Keratinocyte (primary cell): ENCODE measurements at regions not wholly inside any gene's neighbourhood (a gene's known extent, or its start where the extent isn't known, plus 50 kb on each side); places are given as distances from the start of the nearest gene placed in this dataset.

Source experiments
- DNase-seq: peaks from one replicate; pipeline ENCODE4 v3.0.0-alpha.2; 2011; ENCODE audit warnings: low read depth, missing footprints, low spot score
- FAIRE-seq: peaks from 2 replicates; lab custom pipeline; 2011; peaks lifted over from hg19 to GRCh38; lab: Jason Lieb, UNC
- H2AFZ ChIP-seq: 2 replicates; pipeline ENCODE4 v1.6.0; 2012; ENCODE audit warnings: low read length, control low read depth, inconsistent platforms; ENCODE audit not compliant: control insufficient read depth
- H3K27ac ChIP-seq: 2 replicates; pipeline ENCODE4 v1.5.1; 2011; ENCODE audit warnings: low read length; ENCODE audit not compliant: control insufficient read depth, insufficient read depth
- H3K27me3 ChIP-seq: 3 replicates; pipeline ENCODE4 v1.6.0; 2011; ENCODE audit warnings: low read length; ENCODE audit not compliant: control insufficient read depth, insufficient read depth; ENCODE audit errors: extremely low read depth
- H3K36me3 ChIP-seq, 2 experiments: 2 replicates in 1 of 2; 3 replicates in 1 of 2; pipeline ENCODE4 v1.5.1; 2011; ENCODE audit warnings: low read length in 2 of 2, mild to moderate bottlenecking in 1 of 2; ENCODE audit not compliant: control insufficient read depth in 2 of 2, insufficient read depth in 2 of 2; ENCODE audit errors: extremely low read depth in 1 of 2
- H3K4me1 ChIP-seq: 3 replicates; pipeline ENCODE4 v1.5.1; 2011; ENCODE audit warnings: low read length; ENCODE audit not compliant: control insufficient read depth, insufficient read depth; ENCODE audit errors: extremely low read depth
- H3K4me2 ChIP-seq: 3 replicates; pipeline ENCODE4 v1.6.0; 2011; ENCODE audit warnings: low read depth, low read length; ENCODE audit not compliant: control insufficient read depth, insufficient read depth; ENCODE audit errors: extremely low read depth
- H3K4me3 ChIP-seq, 3 experiments: fragments of 200-600 bp in 1 of 3; sonication (generic) in 1 of 3; 2 replicates in 2 of 3; 3 replicates in 1 of 3; pipeline ENCODE4 v1.5.1; 2011 to 2016; ENCODE audit warnings: low read length in 3 of 3, mild to moderate bottlenecking in 3 of 3, control low read depth in 2 of 3, inconsistent platforms in 1 of 3, low read depth in 1 of 3, mixed read lengths in 1 of 3, mixed run types in 1 of 3, moderate library complexity in 1 of 3; ENCODE audit not compliant: control insufficient read depth in 2 of 3, insufficient read depth in 2 of 3; ENCODE audit errors: extremely low read depth in 1 of 3
- H3K79me2 ChIP-seq: 2 replicates; pipeline ENCODE4 v1.6.0; 2012; ENCODE audit warnings: low read length; ENCODE audit not compliant: control insufficient read depth, insufficient read depth
- H3K9ac ChIP-seq: 3 replicates; pipeline ENCODE4 v1.6.0; 2011; ENCODE audit warnings: low read length; ENCODE audit not compliant: control insufficient read depth, insufficient read depth; ENCODE audit errors: extremely low read depth
- H3K9me1 ChIP-seq: 3 replicates; pipeline ENCODE4 v1.6.0; 2011; ENCODE audit warnings: low read length; ENCODE audit not compliant: control insufficient read depth, insufficient read depth; ENCODE audit errors: extremely low read depth
- H3K9me3 ChIP-seq: 2 replicates; pipeline ENCODE4 v1.5.1; 2012; ENCODE audit warnings: low read depth, low read length; ENCODE audit not compliant: control insufficient read depth
- H4K20me1 ChIP-seq: 3 replicates; pipeline ENCODE4 v1.6.0; 2011; ENCODE audit warnings: low read length; ENCODE audit not compliant: control insufficient read depth, insufficient read depth; ENCODE audit errors: extremely low read depth
- EZH2 ChIP-seq: IDR thresholded peaks from one replicate; pipeline ENCODE4 v1.6.1; 2012; ENCODE audit warnings: inconsistent platforms, mild to moderate bottlenecking, low read length, moderate library complexity
- dilution Hi-C: fragments of 300-500 bp; cut with MboI; formaldehyde crosslinking; loops from one replicate; pipeline ENCODE4 v1.7.0; 2020; ENCODE audit warnings: low sequenced_read_pairs; ENCODE audit not compliant: extremely low pct_ligation_motif_present
- TF ChIP-seq, protein P1 (sequence below), 3 experiments: IDR thresholded peaks in 1 of 3; conservative IDR thresholded peaks in 1 of 3; optimal IDR thresholded peaks in 1 of 3; 2 replicates in 2 of 3; 3 replicates in 1 of 3; pipeline versions ENCODE3 to v1.5.1; 2011; ENCODE audit warnings: low read length in 3 of 3, mild to moderate bottlenecking in 3 of 3, moderate library complexity in 2 of 3, control low read depth in 1 of 3, inconsistent platforms in 1 of 3; ENCODE audit not compliant: insufficient read depth in 2 of 3; ENCODE audit errors: extremely low read depth in 1 of 3

- no peaks in the 10 kb centered on the region for H3K27me3 ChIP-seq
- DNase-seq (no peak), FAIRE-seq (no peak)
- no peaks in the 10 kb centered on the region for H4K20me1 ChIP-seq
- no peaks in the 10 kb centered on the region for H3K9me3 ChIP-seq
- H3K79me2 ChIP-seq = no peaks in the 10 kb centered on the region
- H3K36me3 ChIP-seq = no peaks in the 10 kb centered on the region
- H3K9ac ChIP-seq = no peak overlapping the region
- H3K4me3 ChIP-seq = no peak overlapping the region
- H3K4me1 ChIP-seq = no peaks in the 10 kb centered on the region
- dilution Hi-C loops = no loop called here
- TF ChIP-seq, protein P1, sequence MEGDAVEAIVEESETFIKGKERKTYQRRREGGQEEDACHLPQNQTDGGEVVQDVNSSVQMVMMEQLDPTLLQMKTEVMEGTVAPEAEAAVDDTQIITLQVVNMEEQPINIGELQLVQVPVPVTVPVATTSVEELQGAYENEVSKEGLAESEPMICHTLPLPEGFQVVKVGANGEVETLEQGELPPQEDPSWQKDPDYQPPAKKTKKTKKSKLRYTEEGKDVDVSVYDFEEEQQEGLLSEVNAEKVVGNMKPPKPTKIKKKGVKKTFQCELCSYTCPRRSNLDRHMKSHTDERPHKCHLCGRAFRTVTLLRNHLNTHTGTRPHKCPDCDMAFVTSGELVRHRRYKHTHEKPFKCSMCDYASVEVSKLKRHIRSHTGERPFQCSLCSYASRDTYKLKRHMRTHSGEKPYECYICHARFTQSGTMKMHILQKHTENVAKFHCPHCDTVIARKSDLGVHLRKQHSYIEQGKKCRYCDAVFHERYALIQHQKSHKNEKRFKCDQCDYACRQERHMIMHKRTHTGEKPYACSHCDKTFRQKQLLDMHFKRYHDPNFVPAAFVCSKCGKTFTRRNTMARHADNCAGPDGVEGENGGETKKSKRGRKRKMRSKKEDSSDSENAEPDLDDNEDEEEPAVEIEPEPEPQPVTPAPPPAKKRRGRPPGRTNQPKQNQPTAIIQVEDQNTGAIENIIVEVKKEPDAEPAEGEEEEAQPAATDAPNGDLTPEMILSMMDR (optimal IDR thresholded peaks at IDR 0.05 in 1 of 3, IDR thresholded peaks at IDR 0.05 in 1 of 3, conservative IDR thresholded peaks at IDR 0.05 in 1 of 3; ENCODE audit: extremely low read depth in 1 of 3, insufficient read depth in 2 of 3, low read length in 3 of 3) = no peak
- no peak for TF ChIP-seq EZH2
- H3K4me2 ChIP-seq = no peak overlapping the region
- no peaks in the 10 kb centered on the region for H3K9me1 ChIP-seq
- no peak overlapping the region for H3K27ac ChIP-seq
- no peak overlapping the region for H2AFZ ChIP-seq
Measured at GRCh38 chr9:75445144-75445543, 356.8 kb downstream of the OSTF1 start.

- no peak overlapping the region for H3K27ac ChIP-seq
- no peaks in the 10 kb centered on the region for H4K20me1 ChIP-seq
- no peak overlapping the region for H3K4me3 ChIP-seq
- dilution Hi-C loops = no loop called here
- no peaks in the 10 kb centered on the region for H3K9me1 ChIP-seq
- no peak for DNase-seq
- H3K79me2 ChIP-seq = no peaks in the 10 kb centered on the region
- H3K4me1 ChIP-seq = no peaks in the 10 kb centered on the region
- no peaks in the 10 kb centered on the region for H3K36me3 ChIP-seq
- H3K9me3 ChIP-seq = no peaks in the 10 kb centered on the region
- TF ChIP-seq, protein P1 (optimal IDR thresholded peaks at IDR 0.05 in 1 of 3, IDR thresholded peaks at IDR 0.05 in 1 of 3, conservative IDR thresholded peaks at IDR 0.05 in 1 of 3; ENCODE audit: extremely low read depth in 1 of 3, insufficient read depth in 2 of 3, low read length in 3 of 3) = no peak
- TF ChIP-seq EZH2 = no peak
- H3K4me2 ChIP-seq = no peak overlapping the region
- no peak overlapping the region for H3K9ac ChIP-seq
- no peaks in the 10 kb centered on the region for H3K27me3 ChIP-seq
- FAIRE-seq = no peak
- no peak overlapping the region for H2AFZ ChIP-seq
Measured at GRCh38 chr9:75447281-75447680, 359.0 kb downstream of the OSTF1 start.
